Uterus (tissue), 2 donors: ENCODE measurements at regions not wholly inside any gene's neighbourhood (a gene's known extent, or its start where the extent isn't known, plus 50 kb on each side); places are given as distances from the start of the nearest gene placed in this dataset.

Experiments used
- CTCF ChIP-seq, 4 experiments: fragments of 200-600 bp in 2 of 4; fragments of 450-650 bp in 2 of 4; sonication (generic) in 2 of 4; IDR thresholded peaks; one replicate each; pipeline ENCODE4 v1.5.1; 2016 to 2019; ENCODE audit warnings: antibody characterized with exemption in 4 of 4, mild to moderate bottlenecking in 2 of 4, moderate library complexity in 1 of 4
- POLR2A ChIP-seq, 2 donors: fragments of 450-650 bp; IDR thresholded peaks; one replicate each; pipeline ENCODE4 v1.6.1; 2016; ENCODE audit warnings: antibody characterized with exemption in 2 of 2, mild to moderate bottlenecking in 1 of 2, moderate library complexity in 1 of 2

DNA sequence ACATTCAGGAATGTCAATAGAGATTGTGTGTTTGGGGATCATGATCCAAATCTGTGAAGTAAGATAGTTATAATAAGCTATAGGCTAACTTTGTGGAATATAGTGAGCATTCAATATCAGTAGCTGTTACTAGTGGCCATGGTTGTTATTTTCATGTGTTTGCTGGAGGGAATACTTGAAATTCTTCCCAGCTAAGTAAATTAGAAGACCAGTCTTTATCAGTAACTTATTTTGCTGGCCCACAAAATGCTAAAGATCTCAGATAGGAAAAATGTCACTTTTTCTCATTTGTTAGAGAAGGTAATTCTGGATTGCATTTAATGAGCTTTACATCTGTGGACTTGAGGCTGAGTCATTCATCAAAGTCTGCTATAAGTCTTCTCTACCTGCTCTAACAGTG, 156.1 kb upstream of the LRRC7 start:
- TF ChIP-seq POLR2A (IDR thresholded peaks at IDR 0.05) (no peak), CTCF (IDR thresholded peaks at IDR 0.05) (no peak)
